ENCODE measurements at regions not wholly inside any gene's neighbourhood (a gene's known extent, or its start where the extent isn't known, plus 50 kb on each side); places are given as distances from the start of the nearest gene placed in this dataset.
"Not testable (repeated sequence)": the region's sequence is repeated elsewhere in the genome, so short reads cannot be mapped to it uniquely, and the experiment has no call there.

DNA sequence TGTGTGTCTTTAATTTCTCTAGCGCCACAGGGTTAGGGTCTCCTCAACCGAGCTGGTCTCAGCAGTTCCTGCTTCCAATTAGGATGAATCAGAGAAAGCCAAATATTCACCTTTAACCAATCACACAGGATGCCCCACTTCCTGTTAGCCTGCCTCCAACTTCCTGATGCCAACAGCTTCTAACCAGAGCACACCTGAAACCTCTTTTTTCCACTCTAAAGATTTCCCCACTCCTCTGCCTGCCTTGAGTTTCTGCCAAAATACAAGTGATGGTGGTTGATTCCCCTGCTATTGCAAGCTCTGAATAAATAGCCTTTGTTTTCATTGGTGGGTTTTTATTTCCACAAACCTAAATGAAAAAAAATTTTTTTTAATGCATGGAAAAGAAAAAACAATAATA, 144.7 kb upstream of the UST start:
- DNase-seq = no peak

DNA sequence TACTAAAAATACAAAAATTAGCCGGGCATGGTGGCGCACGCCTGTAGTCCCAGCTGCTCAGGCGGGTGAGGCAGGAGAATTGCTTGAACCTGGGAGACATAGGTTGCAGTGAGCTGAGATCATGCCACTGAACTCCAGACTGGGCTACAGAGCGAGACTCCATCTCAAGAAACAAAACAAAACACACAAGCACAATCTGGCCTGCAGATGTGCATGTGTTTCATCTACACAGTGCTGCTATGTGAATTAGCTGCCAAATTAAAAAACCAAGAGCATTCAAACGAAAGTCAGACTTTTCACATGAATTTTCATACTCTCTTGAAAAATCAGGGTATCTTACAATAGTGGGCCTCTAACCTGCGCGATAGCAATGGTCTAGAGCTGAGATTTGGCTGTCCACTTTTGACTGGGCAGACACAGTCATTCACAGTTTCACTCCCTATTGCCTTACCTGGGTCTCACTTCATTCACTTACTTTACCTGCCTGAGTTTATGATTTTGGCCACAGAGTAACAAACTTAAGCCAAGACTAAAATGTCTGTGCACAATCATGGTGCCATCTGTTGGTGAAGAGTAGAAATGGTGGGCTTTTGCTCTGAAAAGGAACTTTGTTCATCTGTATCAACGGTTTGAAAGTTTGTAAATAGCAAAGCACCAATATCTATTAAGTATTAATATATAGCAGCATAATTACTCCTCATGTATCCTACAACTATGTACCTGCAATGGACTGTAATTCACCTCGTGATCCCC, 138.5 kb upstream of the UST start:
- DNase-seq = no peak

DNA sequence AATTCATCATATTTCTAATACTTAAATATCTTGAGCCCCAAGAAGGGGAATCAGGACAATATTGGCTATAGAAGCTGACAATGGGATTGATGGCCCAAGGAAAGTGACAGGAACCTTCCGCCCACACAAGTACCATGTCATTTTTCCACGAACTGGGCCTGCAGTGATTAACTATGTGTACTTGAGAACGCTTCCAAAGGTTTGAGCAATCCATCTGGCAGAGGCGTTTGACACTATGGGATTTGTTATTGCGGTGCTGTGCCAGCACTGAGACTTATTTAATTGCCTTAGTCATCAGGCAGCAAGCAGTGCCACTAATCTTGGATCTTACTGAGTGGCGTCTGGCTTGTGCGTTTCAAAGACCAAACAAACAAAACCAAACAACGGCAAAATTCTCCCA, 135.6 kb upstream of the UST start:
- no peak for DNase-seq

DNA sequence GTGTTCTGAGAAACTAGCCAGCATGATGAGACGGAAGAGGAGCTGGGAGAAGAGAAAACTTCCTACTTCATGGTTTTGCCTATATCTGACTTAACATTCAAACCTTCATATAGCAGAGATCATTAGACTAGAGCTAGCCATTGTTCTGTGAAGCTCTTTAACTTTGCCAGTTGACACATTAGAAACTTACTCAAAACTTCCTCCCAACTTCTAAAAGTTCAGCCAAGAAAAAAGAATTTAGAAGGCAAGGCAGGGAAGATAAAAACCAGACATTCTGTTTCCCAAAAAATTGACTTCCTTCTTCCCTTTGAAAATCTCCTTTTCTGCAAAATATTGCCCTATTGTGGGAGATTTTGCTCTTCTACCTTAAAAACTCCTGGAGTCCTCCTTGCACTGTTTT, 134.8 kb upstream of the UST start:
- DNase-seq = no peak

DNA sequence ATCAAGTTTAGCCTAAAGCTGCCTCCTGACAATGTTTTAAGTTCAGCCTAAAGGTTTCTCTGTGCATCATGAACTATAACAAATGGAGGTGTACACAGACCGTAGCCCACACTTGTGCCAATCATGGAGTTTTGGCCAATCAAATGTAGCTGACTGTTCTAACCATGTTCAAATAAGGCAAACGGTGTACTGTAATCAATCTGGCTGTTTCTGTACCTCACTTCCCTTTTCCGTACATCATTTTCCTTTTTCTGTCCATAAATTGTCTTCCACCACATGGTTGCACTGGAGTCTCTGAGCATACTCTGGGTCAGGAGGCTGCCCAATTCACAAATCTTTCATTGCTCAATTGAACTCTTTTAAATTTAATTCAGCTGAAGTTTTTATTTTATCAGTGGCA, 132.2 kb upstream of the UST start:
- DNase-seq = no peak

DNA sequence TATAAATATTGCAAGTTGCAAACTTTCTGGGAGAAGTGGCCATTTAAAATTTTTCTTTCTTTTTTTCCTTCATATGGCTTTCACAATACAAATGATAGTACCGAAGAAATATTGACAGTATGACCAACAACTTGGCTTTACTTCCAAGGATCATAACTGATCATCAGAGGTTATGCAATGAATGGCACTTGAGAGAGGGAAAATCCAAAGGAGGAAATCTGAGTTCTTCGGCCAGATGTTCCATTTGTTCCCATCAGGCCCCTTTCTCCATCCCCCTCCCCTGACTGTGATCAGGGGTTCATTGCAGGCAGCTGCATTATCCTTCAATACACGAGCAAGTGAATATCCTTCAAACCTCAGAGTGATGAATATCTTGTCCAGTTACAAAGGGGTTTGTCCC, 130.0 kb upstream of the UST start:
- no peak for DNase-seq

DNA sequence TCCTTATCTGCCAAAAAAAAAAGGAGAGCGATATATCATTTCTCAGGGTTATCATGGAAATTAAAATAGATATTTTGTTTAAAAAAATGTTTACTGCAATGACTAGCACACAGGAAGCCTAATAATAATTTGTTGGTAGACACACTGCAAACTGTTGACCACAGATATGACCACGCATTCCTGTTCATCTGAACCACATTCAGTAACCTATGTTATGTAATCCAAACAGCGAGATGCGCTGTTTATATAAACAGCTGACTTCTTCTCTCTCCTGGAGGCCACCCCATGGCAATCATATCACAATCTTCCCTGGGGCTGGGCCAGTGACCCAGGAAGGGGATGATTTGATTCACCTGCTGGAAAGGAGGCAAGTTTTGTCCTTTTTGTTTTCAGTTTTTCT, 129.3 kb upstream of the UST start:
- no peak for DNase-seq

DNA sequence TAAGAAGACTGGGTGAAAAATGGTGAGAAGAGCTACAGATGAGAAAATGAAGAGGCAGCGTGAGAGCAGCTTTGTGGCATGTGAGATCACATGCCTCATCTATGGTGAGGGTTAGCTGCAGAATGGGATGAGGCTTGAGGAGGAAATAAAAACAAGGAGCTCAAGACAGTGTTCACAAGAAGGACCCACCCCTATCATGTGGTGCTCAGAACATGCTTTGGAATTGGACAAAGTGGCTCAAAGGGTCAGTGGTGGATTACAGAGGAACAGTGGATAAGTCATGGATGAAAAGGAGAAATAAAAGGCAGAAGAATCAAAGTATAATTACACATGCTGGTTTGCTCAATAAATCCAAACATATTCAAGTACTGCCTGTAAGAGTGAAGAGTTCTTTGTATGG, 126.9 kb upstream of the UST start:
- no peak for DNase-seq

DNA sequence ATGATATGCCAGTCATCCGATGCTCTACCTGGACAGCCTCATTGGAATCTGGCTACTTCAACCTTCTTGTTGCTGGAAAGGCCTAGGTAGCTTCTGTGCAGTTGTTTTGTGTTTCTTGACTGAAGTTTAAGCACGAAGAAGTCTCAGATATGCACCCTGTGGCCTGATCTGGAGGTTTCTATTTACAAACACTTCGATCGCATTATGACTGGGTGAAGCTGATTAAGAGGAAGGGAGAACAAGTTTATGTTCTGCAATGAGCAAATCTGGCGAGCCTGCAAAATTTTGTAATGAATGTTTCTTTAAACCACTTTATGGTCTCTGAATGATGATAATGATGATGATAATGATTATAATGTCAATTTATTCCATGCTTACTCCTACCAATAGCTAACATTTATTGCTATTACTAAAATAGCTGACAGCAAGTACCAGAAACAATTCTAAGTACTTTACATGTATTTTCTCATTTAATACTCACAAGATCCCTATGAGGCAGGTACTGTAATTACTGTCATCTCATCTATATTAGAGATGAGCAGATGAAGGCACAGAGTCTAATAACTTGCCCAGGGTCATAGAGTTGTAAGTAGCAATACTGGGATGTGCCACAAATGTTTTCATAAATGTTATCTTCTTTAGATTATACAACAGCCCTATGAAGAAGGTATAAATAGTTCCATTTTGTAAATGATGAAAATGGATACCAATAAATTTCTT, 126.1 kb upstream of the UST start:
- no peak for DNase-seq

DNA sequence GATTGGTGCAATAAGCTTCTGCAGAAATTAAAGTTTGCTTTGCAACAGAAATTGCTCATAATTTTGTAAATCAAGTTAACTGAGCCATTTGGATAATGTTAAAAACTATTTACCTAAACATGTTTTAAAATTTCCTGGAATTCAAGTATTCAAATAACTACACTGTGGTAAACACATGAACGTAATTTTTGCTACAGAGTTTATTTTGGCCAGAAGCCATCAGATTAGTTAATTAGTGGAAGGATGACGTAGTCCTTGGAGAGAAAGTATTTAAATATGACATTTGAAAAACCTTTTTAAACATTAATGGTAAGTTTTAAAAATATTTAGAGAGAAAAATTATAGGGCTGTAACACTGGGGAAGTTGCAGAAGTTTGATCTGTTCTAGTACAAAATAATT, 121.2 kb upstream of the UST start:
- no peak for DNase-seq

DNA sequence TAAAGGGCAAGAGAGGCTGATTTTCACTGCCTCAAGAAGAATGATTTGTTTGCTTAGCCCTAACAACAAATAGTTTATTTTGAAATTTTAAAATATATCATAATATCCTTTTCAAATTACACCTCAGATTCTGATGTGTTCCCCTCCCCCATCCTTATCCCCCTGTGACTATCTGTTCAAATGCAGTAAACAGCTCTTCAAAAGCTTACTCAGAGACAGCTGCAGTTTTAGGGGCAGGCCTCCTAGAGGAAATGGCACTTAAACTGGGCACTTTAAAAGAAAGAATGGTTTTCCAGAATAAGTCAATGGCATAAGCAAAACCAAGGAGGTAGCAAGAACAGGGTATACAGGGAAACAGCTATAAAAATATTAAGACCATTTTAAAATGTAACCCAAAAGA, 118.6 kb upstream of the UST start:
- no peak for DNase-seq

DNA sequence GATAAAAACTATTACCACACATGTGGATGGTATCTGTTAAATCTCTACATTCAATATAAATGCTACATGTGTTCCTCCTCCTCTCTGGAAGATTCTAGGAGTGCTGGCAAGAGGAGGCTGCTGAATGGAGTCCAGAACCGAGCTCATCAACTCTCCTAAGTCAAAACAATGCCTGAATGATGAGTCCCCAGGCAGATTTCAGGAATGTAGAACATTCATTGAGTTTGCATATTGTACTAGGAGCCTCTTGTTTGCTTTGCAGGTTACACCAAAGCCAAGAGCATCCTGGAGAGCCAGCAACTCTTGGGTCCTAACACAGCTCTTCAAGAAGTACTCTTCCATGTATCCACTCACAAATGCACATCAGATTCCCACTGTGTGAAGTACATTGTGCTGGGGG, 117.6 kb upstream of the UST start:
- DNase-seq = no peak

DNA sequence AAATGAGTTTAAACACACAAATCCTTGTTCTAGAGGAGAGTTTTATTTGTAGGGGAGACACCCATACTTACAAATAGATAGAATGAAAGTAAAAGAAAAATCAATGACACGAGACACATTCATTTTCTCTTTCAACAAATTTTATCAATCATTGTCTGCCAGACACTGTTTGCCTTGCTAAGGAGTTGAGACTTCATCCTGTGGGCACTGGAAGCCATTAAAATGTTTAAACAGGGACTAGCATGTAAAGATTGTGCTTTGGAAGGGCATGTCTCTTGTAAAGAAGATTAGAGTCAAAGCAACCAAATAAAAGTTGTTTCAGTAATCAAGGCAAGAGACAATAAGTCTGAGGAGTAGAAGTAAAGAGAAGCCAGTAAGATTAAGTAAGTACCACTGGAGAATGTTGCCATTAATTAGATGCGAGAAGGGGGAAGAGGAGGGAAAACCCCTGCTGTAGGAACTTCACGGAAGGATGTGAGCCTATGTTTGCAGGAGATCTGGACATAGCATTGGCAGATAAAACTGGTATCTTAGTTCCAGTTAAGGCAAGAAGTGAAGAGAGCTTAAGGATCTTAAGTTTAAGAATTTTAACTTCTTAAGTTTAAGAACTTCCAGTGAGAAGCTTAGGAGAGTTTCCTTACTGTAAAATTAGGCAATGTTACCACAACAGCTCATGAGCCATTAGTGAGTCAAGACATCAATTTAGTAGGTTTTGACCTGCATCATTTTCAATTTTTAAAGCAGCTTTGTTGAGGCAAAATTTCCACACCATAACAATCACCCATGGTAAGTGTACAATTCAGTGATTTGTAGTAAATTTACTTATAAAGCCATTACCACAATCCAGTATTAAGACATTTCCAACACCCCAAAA, 117.0 kb upstream of the UST start:
- DNase-seq = no peak

DNA sequence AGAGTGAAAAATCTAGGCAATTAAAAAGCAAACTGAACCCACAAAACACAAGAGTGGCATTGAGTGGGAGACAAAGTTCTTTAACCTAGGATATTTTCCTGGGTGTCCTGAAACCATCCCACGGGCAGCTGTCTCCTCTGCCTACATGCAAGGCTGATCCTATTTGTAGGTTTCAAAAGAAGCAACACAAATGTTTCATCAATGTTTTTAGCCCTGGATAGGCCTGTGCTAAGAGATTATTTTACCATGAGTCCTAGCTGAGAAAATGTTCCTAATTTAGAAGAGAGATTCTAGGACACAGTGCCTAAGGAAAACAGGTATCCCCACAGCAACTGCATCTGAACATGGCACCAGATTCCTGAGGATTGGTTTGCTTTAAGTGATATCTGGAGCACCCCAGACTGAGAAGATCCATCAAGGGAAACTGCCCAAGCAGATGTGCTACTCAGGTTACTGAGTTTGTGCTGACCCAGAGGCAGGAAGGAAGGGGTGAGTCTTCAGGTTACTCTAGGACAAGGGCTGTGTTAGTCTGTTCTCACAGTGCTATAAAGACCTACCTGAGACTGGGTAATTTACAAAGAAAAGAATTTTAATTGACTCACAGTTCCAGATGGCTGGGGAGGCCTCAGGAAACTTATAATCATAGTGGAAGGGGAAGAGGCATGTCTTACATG, 111.6 kb upstream of the UST start:
- no peak for DNase-seq

DNA sequence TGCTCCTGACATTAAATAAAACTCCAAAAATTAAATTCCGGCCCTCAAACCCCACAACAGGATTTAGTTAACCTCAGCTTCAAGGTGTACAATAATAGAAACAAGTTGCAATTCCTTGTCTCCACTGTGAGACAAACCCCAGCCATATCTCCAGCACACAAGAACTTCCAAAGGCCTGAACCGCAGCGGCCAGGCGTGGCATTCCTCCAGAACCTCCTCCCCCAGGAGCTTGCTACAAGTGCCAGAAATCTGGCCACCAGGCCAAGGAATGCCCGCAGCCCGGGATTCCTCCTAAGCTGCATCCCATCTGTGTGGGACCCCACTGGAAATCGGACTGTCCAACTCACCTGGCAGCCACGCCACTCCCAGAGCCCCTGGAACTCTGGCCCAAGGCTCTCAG, 105.0 kb upstream of the UST start:
- DNase-seq = not testable (repeated sequence)

DNA sequence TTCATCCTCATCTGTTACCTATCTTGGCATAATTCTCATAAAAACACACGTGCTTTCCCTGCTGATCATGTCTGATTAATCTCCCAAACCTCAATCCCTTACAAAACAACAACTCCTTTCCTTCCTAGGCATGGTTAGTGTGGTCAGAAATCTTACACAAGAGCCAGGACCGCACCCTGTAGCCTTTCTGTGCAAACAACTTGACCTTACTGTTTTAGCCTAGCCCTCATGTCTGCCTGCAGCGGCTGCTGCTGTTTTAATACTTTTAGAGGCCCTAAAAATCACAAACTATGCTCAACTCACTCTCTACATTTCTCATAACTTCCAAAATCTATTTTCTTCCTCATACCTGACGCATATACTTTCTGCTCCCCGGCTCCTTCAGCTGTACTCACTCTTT, 103.6 kb upstream of the UST start:
- not testable (repeated sequence) for DNase-seq

DNA sequence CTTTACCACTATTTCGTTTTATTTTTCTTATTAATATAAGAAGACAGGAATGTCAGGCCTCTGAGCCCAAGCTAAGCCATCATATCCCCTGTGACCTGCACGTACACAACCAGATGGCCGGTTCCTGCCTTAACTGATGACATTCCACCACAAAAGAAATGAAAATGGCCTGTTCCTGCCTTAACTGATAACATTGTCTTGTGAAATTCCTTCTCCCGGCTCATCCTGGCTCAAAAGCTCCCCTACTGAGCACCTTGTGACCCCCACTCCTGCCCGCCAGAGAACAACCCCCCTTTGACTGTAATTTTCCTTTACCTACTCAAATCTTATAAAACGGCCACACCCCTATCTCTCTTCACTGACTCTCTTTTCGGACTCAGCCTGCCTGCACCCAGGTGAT, 101.8 kb upstream of the UST start:
- not testable (repeated sequence) for DNase-seq

DNA sequence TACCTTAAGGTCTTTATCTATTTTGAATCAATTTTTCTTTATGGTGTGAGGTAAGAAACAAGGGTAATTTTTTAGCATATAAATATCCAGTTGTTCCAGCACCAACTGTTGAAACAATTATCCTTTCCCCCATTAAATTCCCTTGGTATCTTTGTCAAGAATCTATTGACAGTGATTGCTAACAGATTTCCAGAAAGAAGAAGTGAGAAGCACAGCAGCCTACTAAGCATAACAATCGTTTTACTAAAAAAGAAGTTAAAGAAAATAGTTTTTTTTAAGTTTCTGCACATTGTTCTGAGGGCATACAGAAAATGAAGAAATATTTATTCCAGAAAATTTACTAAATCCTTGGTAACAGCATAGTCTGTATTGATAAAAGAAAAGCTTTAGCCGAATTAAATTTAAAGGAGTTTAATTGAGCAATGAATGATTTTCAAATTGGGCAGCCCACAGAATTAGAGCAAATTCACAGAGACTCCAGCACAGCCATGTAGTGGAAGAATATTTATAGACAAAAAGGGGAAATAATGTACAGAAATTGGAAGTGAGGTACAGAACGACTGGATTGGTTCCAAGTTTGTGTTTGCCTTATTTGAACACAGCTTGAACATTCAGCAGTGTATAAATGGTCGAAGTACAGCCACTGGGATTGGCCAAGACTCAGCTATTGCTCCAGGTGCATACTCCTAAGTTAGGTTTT, 97.9 kb upstream of the UST start:
- no peak for DNase-seq

DNA sequence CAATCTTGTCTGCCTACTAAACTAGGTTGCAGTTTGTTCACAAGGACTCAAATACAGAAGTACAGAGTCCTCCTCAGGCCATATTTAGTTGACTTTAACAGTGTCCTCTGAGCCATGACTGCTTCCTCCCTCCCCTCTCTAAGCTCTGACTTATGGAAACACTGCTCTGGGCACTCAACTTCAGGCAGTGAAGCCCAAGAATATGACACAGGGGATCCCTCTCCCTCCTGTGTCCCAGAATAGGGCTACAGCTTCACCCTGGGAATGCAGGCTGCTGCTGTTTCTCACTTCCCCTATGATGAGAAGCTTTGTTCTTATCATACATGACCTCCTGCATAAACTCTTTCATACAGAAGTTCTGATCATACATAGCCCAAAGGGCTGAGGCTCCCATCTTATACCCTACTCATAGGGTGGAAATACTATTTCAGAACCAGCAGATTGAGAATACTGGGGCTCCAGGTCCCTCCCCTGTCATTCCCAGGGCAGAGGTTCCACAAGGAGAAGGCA, 97.3 kb upstream of the UST start:
- DNase-seq = no peak

DNA sequence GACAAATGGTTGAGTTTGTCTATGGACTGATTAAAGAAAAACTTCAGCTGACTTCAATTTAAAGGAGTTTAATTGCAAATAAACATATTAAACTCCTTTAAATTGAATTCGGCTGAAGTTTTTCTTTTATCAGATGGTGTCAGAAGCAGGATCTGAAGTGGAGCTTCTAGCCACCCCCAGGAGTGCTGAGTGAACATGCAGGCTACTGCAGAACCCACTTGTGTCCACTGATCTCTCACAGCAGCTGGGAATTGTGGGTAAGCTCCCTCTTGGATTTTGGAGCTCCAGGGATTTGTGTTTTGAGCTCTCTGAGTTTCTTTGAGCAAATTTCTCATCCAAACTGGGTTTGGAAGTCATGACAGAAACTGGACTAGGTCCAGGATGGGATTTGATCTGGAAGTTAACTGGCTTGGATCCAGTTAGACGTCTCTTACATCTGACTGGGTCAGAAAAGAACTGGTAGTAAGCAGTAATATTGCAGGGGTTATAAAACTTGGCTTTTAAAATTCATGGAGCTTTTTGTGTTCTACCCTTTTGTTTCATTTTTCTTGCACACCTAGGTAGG, 95.8 kb upstream of the UST start:
- DNase-seq = no peak

DNA sequence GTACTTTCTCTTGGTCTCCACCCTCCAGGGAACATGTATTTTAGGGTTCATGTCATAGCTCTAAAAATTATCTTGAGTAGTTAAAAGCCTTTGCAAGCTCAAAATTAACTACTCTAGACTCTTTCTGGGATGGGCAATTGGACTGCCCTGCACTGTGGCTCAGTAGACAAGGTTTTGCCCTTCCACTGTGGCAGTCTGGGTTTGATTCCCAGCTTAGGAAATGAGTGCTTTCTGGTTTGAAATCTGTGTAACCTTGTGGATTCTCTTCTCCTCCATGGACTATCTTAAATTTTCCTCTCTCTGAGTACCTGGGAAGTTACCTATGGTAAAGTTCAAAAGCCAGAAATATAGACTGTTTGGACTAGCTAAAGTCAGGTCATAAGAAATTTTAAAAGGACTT, 94.6 kb upstream of the UST start:
- DNase-seq = no peak
